RPMI7951 (cell line): ENCODE measurements at regions not wholly inside any gene's neighbourhood (a gene's known extent, or its start where the extent isn't known, plus 50 kb on each side); places are given as distances from the start of the nearest gene placed in this dataset.

ENCODE experiments used
- DNase-seq: peaks from one replicate; pipeline ENCODE4 v3.0.0-alpha.2; 2012; ENCODE audit warnings: low read depth

DNA sequence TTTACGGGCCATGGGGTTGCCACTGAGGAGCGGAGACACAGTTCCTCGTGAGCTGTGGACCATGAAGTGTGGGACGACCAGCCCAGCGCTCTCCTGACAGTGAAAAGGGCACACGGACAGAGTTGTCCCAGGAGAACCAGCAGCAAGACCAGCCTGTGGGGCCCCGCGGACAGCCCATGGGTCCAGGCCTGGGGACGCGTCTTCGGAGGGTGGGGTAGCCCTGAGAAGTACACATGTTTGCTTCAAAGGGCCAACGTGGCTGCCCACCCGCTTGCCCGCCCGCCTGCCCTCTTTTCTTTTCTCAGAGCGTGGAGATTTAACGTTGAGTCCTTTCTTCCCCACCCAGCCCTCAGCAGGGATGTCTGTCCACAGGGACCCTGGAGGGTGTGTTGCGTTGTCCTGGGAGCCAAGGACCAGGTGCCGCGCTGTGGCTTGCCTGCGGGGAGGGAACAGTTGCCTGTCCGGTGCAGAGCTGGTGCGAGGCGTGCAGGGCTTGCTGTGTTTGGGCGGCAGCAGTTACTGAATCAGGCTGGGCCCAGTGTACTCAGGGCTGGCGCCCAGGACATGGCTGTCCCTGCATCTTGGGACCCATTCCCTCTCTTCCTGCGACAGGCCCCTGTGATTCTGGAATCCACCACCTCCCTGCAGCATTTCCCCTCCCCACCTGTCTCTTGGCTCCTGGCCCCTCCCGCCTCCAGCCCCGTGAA, 120.1 kb upstream of the HDAC4 start:
- DNase-seq, result no peak

DNA sequence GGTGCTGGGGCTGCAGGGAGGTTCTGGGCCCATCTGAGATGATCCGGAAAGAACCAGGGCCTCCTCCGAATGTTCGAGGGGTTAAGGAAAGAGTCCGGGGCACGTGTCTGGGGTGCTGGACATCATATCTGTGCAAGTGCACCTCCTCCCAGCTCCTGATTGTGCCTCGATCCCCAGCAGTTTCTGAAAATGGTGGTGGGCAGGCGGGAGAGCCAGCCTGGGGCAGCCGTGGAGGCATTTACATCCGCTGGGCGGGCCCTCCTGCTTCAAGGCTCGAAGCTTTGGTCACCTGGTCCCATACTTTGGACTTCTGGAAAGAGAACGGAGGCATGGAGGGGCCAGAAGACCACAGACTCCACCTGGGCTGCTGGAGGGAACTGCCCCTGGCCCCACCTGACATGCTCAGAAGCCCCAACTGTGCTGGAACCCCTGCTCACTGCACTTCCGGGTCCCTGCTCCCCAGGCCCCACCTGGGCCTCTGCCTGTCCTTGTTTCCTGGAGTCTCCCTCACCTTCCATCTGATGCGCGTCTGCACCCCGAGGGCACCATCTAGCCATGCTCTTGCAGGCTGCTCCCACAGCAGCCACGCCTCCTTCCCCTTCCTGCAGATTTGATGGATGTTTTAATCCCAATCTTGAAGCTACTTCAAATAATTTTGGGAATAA, 119.2 kb upstream of the HDAC4 start:
- DNase-seq, result no peak

DNA sequence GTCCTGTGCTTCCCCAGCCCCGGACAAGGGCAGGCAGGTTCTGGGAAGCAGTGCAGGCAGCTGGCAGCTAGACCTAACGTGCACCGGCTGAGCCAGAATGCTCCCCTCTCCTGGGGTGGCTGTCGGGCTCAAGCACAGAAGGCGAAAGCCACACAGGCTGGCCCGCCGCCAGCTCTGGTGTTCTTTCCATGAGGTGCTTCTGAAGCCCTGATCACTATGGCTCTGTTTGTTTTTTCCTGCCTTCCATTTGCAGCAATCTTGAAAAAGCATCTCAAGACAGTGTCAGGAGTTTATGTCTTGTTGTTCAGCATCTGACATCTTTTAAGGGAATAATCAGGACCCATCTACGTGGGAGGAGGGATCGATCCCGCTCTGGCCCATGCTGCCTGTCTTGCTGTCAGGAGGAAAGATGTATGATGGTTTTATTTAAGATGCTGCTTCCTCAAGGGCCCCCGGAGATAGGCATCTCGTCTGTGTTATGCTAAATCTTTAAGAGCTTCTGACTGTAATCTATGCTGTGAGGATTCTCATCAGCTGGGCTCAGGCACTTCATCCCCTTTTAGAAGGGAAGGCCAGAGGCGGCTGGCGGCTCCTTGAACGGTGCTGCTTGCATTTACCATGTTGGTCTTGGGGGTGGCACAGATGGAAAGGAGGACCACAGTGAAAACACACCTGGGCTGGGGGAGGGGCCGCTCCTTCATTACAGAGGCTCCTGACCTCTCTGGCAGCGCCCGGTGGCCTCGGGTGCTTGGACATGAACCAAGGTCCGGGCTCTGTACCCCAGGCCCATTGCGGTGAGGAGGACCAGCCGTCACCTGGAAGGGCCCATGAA, 118.5 kb upstream of the HDAC4 start:
- DNase-seq, result no peak

DNA sequence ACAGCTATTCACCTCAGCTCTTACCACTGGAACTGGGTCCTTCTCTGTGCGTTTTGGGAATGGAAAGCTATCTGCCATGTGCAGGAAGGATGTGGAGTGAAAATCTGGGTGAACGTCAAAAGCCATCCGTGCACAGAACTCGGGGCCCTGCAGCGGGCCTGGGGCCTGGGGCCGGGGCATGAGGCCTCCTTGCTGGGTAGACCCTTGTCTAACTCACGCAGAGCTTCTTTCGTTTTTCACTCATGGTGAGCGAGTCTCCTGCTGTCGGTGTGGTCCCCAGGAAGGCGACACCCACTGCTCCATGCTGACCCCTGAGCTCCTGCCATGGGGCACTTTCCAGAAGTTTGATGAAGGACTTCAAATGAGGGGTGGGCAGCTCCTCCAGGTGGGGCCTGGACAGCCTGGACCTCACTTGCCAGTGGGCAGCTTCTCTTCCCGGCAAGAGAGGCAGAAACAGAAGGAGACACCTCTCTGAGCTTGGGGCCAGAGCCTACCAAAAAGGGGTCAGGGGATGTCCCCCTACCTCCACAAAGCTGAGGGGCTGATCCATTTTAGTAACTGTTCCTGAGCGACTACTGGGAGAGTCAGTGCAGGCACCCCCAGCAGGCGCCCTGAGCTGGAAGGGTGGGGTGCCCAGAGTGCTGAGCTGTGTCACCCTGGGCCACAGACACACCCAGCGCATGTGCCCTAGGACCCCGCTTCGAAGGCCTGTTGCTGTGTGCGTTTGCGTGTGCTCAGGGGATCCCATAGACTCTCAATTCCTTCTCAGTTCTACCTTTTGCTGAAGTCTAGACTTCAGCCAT, 117.7 kb upstream of the HDAC4 start:
- no peak for DNase-seq

DNA sequence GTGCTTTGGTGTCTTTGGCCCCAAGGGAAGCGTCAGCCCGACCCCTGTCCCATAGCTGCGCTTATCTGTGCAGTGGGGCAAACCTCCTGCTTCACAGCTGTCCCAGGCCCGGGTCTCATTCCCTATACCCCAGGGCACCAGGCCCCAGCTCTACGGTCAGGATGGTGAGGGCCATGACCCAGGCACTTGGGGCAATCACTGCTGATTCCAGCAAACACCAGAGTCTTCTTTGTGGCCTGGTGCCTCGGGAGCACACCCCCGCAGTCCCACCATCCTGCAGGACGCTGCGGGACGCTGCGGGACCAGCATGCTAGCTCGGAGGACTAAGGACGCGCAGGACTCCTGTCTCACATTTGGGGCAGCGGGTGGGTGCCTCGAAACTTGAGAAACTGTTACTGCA, 116.9 kb upstream of the HDAC4 start:
- DNase-seq, result no peak

DNA sequence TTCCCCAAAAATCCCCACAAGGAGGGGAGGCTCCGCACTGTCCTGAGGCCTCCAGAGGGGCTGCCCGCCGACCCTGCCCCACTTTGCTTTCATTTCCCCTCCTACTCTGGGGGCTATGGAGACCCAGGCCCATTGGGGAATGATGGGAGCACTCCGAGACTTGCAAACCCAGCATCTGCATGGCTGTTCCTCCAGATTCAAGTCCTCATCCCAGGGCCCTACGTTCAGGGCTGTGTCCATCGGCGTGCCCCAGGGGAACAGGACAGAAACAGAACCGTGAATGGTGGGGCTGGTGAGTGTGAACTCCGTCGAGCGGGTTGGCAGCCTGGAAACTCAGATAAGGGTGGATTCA, 116.1 kb upstream of the HDAC4 start:
- DNase-seq, result no peak

DNA sequence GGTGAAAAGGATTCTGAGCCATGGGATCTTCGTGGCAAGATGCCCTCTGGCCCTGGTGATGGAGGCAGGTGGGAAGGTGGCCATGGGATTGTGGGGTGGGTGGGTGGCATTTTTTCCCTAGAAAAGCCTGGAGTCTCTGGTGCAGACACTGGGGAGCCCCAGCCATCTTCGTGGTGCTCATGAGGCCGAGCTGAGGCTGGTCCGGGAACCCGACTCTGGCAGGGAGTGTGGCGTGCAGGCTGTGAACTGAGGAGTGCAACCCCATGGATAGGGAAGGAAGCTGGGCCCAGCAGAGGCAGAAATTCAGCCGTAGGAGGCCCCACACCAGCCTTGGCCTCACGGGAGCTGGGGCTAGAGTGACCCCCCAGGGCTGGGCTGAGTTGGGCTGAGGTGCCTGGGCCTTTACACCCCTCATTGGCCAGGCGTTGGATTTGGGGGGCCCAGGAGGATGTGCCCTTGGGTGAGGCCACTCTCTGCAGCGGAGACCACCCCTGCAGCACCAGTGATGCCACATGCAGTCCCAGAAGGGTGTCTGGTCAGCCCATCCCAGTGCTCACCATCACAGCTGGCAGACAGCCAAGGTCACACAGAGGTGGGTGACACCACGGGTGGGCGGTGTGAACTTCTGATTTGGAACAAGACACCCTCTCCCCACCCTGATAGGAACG, 115.6 kb upstream of the HDAC4 start:
- DNase-seq, result no peak

DNA sequence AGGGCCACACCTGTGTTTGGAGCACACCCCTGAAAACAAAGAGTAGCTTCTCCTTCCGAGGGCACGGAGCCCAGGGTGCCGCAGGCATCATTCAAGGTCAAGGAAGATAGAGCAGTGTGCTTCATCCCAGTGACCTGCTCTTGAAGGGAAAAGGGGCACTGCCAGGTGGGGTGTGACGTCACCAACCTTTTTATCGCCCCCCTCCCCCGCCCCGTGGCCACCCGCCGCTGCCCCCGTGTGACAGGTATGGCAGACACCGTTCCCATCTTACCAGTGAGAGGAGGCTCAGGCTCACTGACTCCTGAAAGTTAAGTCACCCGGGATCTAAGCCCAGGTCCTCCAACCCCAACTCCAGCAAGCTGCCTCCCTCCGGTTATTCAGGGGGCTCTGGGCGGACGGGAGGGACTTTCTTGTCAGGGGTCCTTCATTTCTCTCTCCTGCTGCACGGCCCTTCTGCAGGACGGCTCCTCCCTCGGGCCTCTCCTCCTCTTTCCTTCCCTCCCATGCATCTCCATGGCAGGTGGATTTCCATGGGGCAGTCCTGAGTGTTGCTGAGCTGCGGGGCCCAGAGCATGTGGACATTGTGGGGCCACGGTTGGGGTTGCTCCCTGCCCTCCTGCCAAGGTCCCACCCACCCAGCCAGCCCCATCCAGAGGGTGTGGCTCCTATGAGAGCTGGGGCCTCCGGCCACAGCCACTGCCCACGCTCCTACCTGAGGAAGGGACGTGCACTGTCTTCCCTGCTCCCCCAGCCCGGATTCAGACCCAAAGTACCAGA, 114.1 kb upstream of the HDAC4 start:
- no peak for DNase-seq

DNA sequence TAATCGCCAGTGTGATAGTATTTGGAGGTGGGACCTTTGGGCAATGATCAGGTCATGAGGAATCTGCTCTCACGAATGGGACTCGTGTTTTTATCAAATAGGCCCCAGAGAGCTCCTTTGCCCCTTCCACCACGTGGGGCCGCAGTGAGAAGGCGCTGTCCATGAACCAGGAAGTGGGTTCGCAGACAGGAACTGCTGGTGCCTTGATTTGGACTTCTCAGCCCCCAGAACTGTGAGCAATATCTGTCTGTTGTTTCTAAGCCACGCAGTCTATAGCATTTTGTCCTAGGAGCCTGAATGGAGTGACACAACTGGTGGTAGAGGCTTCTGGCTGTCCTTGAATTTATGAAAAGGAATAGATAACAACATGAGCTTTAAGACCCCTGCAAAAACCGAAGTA, 111.2 kb upstream of the HDAC4 start:
- no peak for DNase-seq

DNA sequence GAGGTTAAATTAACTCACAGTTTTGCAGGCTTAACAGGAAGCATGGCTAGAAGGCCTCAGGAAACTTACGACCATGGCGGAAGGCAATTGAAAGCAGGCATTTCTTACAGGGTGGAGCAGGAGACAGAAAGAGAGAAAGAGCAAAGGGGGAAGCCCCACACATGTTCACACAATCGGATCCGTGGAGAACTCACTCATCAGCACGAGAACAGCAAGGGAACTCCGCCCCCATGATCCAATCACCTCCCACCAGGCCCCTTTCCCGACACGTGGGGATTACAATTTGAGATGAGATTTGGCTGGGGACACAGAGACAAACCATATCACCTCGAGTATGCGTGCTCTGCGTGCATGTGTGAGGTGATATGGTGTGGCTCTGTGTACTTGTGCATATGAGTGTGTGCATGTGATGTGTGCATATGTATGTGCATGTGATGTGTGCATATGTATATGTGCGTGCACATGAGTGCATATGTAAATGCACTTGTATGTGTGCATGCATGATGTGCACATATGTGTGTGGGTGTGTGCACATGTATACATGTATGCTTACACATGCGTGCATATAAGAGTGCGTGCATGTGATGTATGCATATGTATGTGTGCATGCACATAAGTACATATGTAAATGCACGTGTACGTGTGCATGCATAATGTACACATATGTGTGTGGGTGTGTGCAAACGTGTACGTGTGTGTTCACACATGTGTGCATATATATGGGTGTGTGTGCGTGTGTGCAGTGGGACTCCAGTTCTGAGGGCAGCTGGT, 108.7 kb upstream of the HDAC4 start:
- no peak for DNase-seq

DNA sequence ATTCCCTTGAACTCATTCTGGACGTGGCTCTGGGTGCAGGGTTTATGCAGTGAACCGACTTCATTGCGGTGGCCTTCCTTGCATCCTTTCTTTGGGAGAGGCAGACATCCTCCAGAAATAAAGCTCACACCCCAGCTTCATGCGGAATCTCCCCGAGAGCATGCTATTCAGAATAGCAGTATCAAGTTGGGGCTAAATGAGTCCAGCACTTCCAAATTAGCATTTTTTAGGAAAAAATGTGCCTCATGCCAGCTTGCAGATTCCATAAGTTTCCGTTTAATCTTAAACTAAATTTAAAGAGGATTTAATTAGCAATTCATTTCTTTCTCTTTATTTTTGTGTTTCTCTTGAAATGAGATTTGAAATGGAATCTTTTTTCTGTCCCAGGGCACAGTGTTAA, 107.4 kb upstream of the HDAC4 start:
- DNase-seq, result no peak

DNA sequence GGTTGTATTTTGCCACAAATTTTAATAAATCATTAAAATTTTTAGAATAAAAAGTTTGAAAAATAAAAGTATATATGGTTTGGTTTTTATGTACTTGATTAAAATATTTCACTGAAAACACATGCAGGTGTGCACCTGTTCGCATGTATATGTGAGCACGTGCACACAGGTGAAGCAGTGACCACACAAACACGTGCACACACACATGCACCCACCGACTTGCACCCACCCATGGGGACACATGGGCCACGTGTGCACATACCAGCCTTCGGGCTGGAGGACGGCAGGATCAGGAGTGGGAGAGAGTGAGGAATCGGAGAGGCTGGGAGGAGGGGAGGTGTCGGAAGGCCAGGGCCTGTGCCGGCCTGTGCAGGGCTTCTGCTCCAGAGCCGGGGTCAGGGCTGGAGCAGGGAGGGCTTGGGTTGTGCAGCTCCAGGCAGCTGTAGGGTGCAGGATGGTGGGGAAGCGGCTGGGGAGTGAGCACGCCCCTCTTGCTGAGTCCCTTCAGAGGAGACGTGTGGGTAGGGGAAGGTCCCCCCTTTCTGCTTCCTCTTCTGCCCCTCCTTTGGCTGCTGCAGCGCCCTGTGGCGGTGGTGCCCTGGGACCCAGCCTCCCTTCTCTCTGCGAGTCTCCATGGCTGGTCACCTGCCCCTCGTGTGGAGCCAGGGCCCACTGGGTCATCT, 106.9 kb upstream of the HDAC4 start:
- DNase-seq, result no peak

DNA sequence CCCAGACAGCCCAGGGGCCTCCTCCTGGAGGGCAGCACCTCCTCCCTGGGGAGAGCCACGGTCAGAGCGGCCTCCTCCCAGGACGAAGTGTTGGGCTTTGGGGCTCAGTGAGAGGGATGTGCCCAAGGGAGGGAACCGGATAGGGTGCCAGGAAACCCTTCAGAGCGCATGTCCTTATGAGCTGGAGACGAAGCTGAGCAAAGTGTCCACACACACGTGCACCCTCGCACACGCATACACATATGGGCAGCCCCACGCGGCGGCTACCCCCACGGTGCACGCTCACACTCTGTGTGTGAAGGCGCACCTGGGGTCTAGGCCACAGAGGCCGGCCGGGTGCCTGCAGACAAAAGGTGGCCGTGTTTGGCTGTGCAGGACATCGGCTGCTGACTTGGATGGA, 106.1 kb upstream of the HDAC4 start:
- no peak for DNase-seq

DNA sequence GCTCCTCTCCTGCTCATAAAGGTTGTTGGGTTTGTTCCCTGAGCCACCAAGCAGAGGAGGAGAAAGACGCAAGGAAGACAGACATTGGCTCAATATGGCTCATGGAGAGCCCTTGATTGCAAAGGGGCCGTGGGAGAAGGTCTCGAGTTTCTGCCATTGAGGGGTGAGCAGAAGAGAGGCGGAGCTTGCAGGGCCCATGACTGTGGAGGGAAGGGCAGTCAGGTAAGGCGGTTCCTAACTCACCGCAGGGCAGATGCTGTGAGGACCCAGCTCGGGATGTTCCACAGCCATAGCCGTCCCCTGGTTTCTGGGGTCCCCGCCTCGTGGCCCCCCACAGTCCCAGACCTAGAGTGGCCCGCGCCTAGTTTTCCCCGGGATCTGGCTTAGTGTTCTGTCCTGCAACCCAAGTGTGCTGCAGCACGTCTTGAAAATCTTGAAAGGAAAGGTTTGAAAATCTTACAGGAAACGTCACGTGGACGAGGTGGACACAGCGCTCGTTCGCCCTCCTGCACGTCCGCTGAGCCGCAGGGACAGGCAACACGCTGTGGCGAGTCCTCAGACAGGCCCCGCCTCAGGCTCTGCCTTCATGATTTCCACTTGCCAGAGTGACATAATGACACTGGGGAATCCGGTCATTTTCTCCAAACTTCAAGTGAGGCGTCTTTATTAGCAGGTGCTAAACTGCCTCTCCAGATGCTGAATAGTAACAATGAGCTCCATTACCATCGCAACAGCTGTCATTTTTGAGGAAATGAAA, 105.5 kb upstream of the HDAC4 start:
- no peak for DNase-seq

DNA sequence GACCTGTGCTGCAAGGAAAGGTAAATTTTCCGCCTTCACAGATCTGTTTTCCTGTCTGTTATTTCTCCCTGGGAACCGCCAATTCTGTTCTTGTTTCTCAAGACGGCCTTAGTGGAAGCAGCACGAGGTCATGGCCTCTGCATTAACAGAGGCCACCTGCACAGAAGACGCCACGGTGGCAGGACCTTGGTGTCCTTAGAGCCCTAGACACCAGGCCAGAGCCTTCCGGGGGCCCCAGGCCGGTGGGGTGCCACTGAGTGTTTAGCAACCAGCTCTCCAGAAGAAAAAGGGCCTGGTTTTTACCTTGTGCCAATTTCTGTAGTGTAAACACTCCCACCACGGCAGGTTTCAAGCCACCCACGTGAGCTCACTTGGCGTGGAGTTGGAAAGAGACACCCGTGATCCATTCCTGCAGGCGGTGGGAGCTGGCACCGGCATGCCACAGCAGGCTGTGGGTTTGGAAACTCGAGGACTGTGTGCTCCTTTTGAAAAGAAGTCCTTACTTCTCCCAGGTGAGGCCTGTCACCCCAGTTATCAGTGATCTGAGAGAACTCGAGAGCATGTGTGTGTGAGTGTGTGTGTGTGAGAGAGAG, 103.9 kb upstream of the HDAC4 start:
- DNase-seq, result no peak

DNA sequence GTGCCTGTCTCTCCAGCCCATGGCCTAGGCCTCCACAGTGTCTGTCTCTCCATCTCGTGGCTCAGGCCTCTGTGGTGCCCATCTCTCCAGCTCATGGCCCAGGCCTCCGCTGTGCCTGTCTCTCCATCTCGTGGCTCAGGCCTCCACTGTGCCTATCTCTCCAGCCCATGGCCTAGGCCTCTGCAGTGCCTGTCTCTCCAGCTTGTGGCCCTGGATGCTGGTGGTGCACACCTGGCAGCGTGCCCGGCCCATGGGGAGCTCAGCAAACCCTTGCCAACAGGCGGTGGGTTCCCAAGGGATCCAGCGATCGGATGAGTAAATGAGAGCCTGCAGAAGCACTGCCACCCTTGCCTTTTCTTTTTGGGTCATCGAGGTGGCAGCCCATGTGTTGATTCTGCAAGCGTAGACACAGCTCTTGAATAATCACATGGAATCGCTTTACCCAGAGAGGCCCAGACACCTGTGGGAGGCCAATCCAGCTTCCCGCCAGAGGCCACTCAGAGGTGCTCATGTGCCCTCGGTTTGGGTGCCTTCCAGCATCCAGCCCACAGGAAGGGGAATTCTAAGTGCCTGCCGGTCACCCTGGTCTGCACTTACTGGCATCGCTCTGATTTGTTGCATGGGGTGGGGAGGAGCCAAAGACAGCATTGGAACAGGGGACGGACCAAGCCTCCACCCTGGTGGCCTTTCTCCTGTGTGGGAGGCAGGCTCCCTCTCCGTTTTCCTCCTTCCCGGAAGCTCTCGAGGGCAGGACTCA, 101.8 kb upstream of the HDAC4 start:
- no peak for DNase-seq
